GM18519 (cell line): ENCODE measurements at regions not wholly inside any gene's neighbourhood (a gene's known extent, or its start where the extent isn't known, plus 50 kb on each side); places are given as distances from the start of the nearest gene placed in this dataset.

ENCODE experiments used
- ATAC-seq: cut with Tn5 transposase; IDR thresholded peaks from one replicate; pipeline ENCODE4 v1.9.1; 2021; ENCODE audit warnings: mild to moderate bottlenecking, moderate library complexity; ENCODE audit not compliant: unreplicated experiment, low FRiP score

- ATAC-seq, result no peak
These were observed 283.8 kb upstream of the DAB1 start for GRCh38 chr1:57707631-57708030.

DNA sequence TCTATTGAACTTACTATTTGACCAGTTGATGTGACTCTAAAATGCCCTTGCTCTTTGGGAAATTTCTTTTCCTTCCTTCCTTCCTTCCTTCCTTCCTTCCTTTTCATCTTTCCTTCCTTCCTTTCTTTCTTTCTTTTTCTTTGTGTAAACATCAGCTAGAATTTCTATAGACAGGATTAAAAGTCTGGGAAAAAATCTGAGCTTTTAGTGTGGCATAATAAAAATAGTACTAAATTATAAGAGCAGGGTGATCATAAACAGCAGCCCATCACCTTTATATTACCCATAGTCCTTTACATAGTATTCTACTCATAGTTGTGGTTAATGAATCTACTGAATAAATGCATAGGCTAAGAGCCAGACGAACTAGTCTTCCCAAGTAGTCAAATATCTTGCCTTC, 281.0 kb upstream of the DAB1 start:
- ATAC-seq, result no peak

DNA sequence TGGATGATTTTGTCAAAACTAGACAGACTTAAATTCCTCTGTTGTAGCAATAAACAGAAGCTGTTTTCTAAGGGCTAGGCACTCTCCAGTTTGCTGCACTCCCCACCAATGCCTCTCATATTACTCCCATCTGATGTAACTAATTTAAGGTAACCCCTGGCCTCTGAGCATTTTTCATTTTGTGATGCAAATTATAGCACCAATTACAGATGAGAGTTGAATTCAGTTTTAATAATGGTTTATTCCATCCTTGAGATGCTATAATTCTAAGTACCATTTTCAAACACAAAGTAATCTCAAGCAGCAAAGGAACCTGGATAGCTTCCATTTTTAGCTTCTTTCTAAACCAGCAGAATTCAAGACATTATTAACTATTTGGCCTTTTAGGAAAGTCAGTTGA, 280.4 kb upstream of the DAB1 start:
- ATAC-seq, result no peak

DNA sequence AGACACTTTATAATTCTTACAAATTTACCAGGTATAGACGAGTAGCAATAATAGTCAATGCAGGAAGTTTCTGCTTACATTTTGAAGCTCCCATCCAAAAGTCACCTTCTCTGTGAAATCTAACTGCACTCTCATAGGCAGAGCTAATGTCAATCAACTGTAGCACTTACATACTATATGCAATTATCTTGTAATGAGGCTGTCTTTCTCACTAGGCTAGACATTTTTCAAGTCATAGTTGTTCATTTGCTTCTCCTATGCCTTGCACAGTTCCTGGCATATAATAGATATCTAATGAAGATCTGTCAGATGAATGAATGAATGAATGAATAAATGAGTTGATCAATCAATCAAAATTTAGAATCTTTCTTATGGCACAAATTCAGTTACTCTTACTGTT, 273.0 kb upstream of the DAB1 start:
- ATAC-seq, result no peak

GRCh38 chr1:57696043-57696442, 272.2 kb upstream of the DAB1 start:
- no peak for ATAC-seq

GRCh38 chr1:57686306-57686705, 262.4 kb upstream of the DAB1 start:
- ATAC-seq, result no peak

DNA sequence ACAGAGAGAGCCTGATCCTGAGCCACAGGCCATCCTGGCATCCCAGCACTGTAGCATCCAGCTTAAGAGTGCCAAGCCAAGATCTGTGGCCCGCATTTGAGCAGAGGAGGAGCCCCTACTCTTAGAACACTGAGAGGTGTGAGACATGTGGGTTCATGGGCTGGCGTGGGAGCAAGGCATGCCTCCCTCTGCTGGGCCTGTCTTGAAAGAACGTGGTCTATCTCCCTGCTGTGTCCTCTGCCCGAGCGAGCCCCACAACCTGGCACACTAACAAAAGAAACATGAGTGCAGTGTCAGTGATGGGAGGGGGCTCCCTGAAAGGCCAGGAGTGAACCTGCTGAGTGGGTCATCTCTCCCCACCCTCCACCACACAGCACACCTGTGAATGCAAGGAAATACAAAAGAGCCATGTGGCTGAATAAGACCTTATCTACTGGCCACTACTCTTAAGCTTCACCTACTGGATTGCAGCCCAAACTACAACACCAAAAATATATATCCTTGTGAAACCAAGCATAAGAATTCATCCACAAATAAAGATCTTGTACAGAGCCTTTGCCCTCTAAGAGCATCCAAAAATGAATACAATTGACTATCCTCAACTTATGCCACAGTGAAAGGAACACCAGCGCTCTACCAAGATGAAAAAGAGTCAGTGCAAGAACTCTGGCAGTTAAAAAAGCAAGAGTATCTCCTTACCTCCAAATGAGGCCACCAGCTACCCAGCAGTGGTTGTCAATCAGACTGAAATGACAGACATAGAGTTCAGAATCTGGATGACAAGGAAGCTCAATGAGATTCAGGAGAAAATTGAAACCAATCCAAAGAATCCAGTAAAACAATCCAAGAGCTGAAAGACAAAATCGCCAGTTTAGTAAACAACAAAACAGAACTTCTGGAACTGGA, 259.4 kb upstream of the DAB1 start:
- ATAC-seq, result no peak

- no peak for ATAC-seq
These were observed 254.3 kb upstream of the DAB1 start for GRCh38 chr1:57678138-57678537.

DNA sequence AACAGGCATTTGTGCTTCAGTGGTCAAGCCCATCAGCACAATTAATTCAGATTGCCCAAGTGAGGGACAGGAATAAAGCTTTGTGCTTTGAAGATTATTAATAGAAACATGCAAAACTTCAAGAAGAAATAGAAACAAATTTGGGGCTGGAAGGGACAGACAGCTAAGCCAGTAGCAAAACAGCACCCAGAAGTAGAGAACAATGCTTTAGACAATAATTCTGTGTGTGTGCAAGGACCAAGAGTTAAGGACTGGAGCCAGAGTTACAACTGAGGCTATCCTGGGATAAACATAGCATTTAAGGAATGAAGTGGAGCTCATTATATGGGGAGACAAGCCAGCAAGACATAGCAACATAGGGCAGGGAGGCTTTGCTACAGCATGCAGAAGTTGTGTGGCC, 251.9 kb upstream of the DAB1 start:
- no peak for ATAC-seq

DNA sequence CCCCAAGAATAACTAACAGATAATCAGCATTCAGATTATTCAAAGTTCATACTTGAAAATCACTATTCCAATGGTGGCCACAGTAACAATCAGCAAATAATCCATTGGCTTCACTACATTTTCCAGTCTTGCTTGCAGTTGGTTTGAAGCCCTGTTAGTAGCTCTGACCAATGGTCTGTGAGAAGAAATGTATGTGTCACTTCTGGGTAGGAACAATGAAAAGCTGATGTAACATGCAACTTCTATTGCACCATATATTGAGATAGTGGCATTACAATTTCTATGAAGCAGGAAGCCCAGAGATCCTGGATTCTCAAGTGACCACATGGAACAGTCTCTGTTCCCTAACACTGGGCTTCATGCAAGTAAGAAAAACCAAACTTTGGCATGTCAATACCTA, 250.9 kb upstream of the DAB1 start:
- ATAC-seq, result no peak

DNA sequence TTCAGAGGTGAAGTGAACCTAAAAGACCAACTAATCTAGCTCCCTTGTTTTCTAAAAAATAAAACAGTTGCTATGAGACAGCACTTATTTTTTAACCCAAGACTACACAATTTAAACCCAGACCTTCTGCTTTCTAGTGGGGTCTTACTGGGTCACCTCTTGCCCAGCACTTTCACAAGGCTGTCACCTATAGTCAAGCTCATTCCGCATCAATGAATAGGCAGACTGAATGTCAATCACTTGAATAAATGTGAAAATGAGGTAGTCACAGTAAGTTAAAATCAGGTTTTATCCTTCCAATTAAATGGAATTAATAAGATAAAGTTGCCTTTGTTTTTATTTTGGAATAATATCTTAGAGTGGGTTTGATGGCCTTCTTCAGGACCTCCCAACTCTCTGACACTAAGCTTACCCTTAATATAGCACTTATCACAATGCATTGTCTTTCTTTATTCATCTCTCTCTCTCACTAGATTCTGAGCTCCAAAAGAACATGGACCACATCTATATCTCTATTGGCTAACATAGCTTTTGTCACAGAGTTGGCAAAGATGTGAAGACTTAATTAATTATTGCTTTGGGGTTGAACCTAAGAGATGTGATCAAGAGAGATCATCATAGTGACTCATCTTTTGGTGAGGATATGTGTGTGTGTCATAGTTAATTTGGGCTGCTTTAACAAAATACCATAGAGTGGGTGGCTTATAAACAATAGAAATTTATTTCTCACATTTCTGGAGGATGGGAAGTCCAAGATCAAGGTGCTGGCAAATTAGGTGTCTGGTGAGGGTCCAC, 248.7 kb upstream of the DAB1 start:
- no peak for ATAC-seq

DNA sequence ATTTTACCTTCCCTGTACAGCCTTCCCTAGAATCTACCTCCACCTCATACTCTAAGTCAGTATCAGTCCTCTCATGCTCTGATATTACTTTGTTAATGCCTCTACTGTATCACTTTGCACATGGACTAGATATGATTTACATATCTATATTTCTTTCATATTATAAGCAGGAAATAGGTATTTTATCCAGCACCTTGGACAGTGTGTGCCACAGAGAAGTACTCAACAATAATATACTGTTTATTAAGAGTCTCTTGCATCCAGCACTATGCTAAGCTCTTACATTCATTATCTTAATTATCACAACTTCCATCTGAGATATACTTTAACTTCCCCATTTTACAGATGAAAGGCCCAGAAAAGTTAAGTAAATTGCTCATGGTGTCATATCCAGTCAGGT, 247.9 kb upstream of the DAB1 start:
- ATAC-seq, result no peak

DNA sequence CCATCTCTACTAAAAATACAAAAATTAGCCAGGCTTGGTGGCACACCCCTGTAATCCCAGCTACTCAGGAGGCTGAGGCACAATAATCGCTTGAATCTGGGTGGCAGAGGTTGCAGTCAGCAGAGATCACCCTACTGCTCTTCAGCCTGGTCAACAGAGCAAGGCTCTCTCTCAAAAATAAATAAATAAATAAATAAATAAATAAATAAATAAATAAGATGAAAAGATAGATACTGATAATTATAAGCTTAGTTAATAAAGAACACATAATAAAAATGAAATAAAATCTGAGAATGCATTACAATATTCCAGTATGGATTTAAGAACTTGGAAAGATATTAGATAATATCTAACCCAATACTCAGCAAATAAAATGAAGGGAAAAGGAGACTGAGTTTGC, 235.9 kb upstream of the DAB1 start:
- ATAC-seq, result no peak

DNA sequence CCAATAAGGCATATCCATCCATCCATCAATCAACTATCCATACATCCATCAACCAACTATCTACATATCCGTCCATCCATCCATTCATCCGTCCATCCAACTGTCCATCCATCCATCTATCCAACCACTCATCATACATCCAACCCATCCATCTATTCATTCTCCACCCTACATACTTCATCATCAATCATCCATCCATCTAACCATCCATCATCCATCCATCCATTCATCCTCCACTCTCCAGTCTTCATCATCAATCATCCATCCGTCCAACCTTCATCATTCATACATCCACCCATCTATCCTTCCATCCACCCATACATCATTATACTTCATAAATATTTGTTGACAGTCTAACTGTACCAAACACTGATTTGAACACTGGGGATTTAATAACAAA, 231.3 kb upstream of the DAB1 start:
- no peak for ATAC-seq

GRCh38 chr1:57644667-57645066, 220.8 kb upstream of the DAB1 start:
- ATAC-seq, result no peak

DNA sequence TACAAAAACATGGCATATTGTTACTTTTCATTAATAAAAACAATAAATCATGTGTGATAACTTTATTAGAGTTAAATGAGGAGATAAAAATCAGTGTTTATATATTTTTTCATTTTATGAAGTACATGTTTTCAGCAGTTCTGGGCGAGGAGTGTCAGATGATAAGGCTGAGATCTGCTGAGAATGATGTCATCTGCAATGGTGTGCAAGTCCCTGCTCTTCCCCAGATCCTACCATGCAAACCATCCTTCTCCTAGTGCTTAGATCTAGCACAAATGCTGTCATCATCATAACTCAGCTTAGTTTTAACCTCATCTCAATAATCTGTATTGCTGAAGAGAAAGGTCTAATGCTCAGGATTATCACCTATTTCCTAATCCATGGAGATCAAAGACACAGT, 214.4 kb upstream of the DAB1 start:
- ATAC-seq, result no peak

- no peak for ATAC-seq
These were observed 213.3 kb upstream of the DAB1 start for GRCh38 chr1:57637155-57637554.

DNA sequence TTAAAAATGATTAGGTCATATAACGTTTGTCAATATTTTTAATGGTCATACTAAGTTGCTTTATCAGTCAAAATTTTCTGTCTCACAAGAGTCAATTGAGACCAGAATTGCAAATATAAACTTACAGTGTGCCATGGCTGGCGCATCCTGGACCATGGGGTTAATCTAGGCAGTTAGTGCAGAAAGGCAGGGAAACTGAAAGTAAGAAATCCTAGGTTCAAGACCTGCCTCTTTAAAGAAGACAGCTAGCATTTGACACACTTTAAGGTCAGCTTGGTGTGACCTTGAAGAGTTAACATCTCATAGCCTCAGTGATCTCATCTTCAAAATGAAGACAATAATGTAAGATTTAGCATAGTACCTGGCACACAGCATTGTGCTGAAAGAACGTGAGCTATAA, 210.0 kb upstream of the DAB1 start:
- ATAC-seq, result no peak

- no peak for ATAC-seq
These were observed 209.2 kb upstream of the DAB1 start for GRCh38 chr1:57633056-57633455.

- ATAC-seq, result no peak
These were observed 208.5 kb upstream of the DAB1 start for GRCh38 chr1:57632401-57632800.

- no peak for ATAC-seq
These were observed 203.8 kb upstream of the DAB1 start for GRCh38 chr1:57627612-57628011.
